ENCODE measurements at regions not wholly inside any gene's neighbourhood (a gene's known extent, or its start where the extent isn't known, plus 50 kb on each side); places are given as distances from the start of the nearest gene placed in this dataset.
"Not testable (repeated sequence)": the region's sequence is repeated elsewhere in the genome, so short reads cannot be mapped to it uniquely, and the experiment has no call there.

DNA sequence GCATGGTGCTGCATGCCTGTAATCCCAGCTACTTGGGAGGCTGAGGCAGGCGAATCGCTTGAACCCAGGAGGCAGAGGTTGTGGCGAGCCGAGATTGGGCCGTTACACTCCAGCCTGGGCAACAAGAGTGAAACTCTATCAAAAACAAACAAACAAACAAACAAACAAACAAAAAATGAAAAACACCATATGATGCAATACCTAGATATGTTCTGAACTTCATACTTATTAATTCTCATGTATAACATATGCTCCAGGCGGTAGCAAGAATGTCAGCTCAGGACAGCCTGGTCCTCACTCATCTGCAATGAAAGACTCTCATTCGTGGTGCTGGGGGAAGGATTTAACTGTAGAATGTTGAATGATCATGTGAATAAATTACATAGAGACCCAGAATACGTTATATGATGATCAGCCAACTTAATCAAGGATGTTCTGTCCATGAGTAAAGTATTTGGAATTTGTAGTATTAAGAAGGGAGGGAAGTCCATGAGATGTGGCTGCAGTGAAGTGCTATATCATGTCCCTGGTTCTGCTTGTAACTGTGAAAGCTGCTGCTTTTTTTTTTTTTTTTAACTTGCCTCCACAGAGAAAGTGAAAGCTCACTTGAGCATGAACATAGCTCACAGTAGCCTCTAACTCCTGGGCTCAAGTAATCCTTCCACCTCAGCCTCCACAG, 206.8 kb downstream of the UQCRFS1 start:
- Histone ChIP-seq H3K4me1 (ENCODE audit: control insufficient read depth in 5 of 5, insufficient read depth in 5 of 5, low read length in 5 of 5) (peaks cover 3 to 12% (median 8%) of the 10 kb centered on the region in 5 donors), H3K9ac (ENCODE audit: low read length in 5 of 5) (no peak overlapping the region), H3K27ac (ENCODE audit: low read depth, low read length) (no peak overlapping the region), H3K4me3 (ENCODE audit: low read depth in 1 of 5, low read length in 5 of 5) (no peak overlapping the region), H3K27me3 (ENCODE audit: control insufficient read depth in 5 of 5, insufficient read depth in 4 of 5, low read length in 5 of 5) (peaks cover 0 to 4% (median 0%) of the 10 kb centered on the region in 5 donors), H3K36me3 (ENCODE audit: control insufficient read depth in 5 of 5, insufficient read depth in 5 of 5, low read length in 5 of 5) (no peaks in the 10 kb centered on the region), H3K9me3 (ENCODE audit: control insufficient read depth in 5 of 5, low read length in 5 of 5) (no peaks in the 10 kb centered on the region)

GRCh38 chr19:29004796-29005195, 208.2 kb downstream of the UQCRFS1 start:
- Histone ChIP-seq H3K9me3 (ENCODE audit: control insufficient read depth in 5 of 5, low read length in 5 of 5) (no peaks in the 10 kb centered on the region), H3K4me3 (ENCODE audit: low read depth in 1 of 5, low read length in 5 of 5) (no peak overlapping the region), H3K27me3 (ENCODE audit: control insufficient read depth in 5 of 5, insufficient read depth in 4 of 5, low read length in 5 of 5) (peaks cover 0 to 4% (median 0%) of the 10 kb centered on the region in 5 donors), H3K4me1 (ENCODE audit: control insufficient read depth in 5 of 5, insufficient read depth in 5 of 5, low read length in 5 of 5) (peaks cover 3 to 12% (median 9%) of the 10 kb centered on the region in 5 donors), H3K27ac (ENCODE audit: low read depth, low read length) (no peak overlapping the region), H3K36me3 (ENCODE audit: control insufficient read depth in 5 of 5, insufficient read depth in 5 of 5, low read length in 5 of 5) (no peaks in the 10 kb centered on the region), H3K9ac (ENCODE audit: low read length in 5 of 5) (no peak overlapping the region)

- H3K4me1 ChIP-seq (ENCODE audit: control insufficient read depth in 5 of 5, insufficient read depth in 5 of 5, low read length in 5 of 5) = peaks cover 0 to 12% (median 9%) of the 10 kb centered on the region in 5 donors
- no peak overlapping the region for H3K4me3 ChIP-seq (ENCODE audit: low read depth in 1 of 5, low read length in 5 of 5)
- no peak overlapping the region for H3K9ac ChIP-seq (ENCODE audit: low read length in 5 of 5)
- H3K27me3 ChIP-seq (ENCODE audit: control insufficient read depth in 5 of 5, insufficient read depth in 4 of 5, low read length in 5 of 5) = no peaks in the 10 kb centered on the region
- H3K27ac ChIP-seq (ENCODE audit: low read depth, low read length) = no peak overlapping the region
- H3K9me3 ChIP-seq (ENCODE audit: control insufficient read depth in 5 of 5, low read length in 5 of 5) = no peaks in the 10 kb centered on the region
- H3K36me3 ChIP-seq (ENCODE audit: control insufficient read depth in 5 of 5, insufficient read depth in 5 of 5, low read length in 5 of 5) = no peaks in the 10 kb centered on the region
Observed at GRCh38 chr19:29003641-29004409, 209.1 kb downstream of the UQCRFS1 start.

- no peak overlapping the region for H3K27ac ChIP-seq (ENCODE audit: low read depth, low read length)
- H3K9me3 ChIP-seq (ENCODE audit: control insufficient read depth in 5 of 5, low read length in 5 of 5) = peaks cover 0 to 11% (median 0%) of the 10 kb centered on the region in 5 donors
- H3K9ac ChIP-seq (ENCODE audit: low read length in 5 of 5) = no peak overlapping the region
- H3K27me3 ChIP-seq (ENCODE audit: control insufficient read depth in 5 of 5, insufficient read depth in 4 of 5, low read length in 5 of 5) = no peaks in the 10 kb centered on the region
- no peaks in the 10 kb centered on the region for H3K36me3 ChIP-seq (ENCODE audit: control insufficient read depth in 5 of 5, insufficient read depth in 5 of 5, low read length in 5 of 5)
- H3K4me3 ChIP-seq (ENCODE audit: low read depth in 1 of 5, low read length in 5 of 5) = no peak overlapping the region
- H3K4me1 ChIP-seq (ENCODE audit: control insufficient read depth in 5 of 5, insufficient read depth in 5 of 5, low read length in 5 of 5) = peaks cover 0 to 12% (median 9%) of the 10 kb centered on the region in 5 donors
Observed at GRCh38 chr19:29002336-29002735, 210.6 kb downstream of the UQCRFS1 start.

DNA sequence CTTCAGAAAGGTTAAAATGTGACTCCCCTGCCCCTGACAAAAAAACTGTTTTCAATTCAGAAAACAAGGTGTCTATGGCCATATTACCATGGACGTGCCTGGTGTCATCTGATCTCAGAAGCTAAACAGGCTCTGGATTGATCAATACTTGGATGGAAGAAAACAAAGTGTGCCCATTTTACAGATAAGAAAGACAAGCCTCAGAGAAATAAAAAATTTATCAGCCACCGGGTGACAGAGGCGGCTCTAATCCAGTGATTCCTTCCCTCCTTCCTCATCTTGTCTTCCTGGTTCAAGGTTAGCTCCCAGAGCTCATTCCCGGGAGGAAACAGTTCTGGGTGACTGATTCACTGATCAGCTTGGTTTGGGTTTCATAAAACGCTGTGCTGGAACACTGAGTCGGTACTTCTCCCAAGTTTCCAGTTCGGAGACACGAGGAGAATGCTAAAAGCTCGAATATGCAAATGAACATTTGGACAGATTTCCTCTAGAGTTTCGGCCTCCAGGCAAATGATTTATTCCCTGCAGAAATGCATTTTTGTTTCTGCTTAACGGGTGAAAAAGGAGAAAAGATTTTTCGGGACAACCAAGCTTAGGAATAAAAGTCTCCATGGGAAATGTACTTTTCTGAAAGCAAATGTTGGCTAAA, 211.2 kb downstream of the UQCRFS1 start:
- peak overlapping the region in 1 of 5 donors; percentile 11 for H3K4me3 ChIP-seq (ENCODE audit: low read depth in 1 of 5, low read length in 5 of 5)
- no peak overlapping the region for H3K27ac ChIP-seq (ENCODE audit: low read depth, low read length)
- peaks cover 0 to 11% (median 0%) of the 10 kb centered on the region in 5 donors for H3K9me3 ChIP-seq (ENCODE audit: control insufficient read depth in 5 of 5, low read length in 5 of 5)
- H3K4me1 ChIP-seq (ENCODE audit: control insufficient read depth in 5 of 5, insufficient read depth in 5 of 5, low read length in 5 of 5) = peaks cover 0 to 12% (median 9%) of the 10 kb centered on the region in 5 donors
- H3K27me3 ChIP-seq (ENCODE audit: control insufficient read depth in 5 of 5, insufficient read depth in 4 of 5, low read length in 5 of 5) = no peaks in the 10 kb centered on the region
- no peak overlapping the region for H3K9ac ChIP-seq (ENCODE audit: low read length in 5 of 5)
- no peaks in the 10 kb centered on the region for H3K36me3 ChIP-seq (ENCODE audit: control insufficient read depth in 5 of 5, insufficient read depth in 5 of 5, low read length in 5 of 5)

DNA sequence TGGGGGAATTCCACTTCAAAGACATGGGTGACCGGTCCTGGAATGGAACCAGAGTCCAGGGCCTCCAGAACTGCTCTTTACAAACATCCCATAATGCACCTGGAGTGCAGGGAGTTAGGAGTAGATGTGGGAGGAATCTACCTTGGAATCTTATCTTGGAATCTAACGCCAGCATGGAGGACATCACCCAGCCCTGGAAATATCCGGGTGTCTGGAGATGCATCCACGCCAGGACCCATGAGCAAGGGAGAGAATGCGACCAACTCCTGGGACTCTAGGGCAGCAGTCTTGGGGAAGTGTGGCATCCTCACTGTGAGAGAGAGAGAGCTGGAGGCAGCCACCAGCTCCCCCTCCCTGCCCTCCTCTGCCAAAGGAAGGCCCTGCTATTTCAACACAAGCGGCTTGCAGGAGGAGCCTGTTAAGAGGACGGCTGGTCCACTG, 211.8 kb downstream of the UQCRFS1 start:
- Histone ChIP-seq H3K9ac (ENCODE audit: low read length in 5 of 5) (no peak overlapping the region), H3K27me3 (ENCODE audit: control insufficient read depth in 5 of 5, insufficient read depth in 4 of 5, low read length in 5 of 5) (no peaks in the 10 kb centered on the region), H3K9me3 (ENCODE audit: control insufficient read depth in 5 of 5, low read length in 5 of 5) (peaks cover 0 to 11% (median 0%) of the 10 kb centered on the region in 5 donors), H3K36me3 (ENCODE audit: control insufficient read depth in 5 of 5, insufficient read depth in 5 of 5, low read length in 5 of 5) (no peaks in the 10 kb centered on the region), H3K27ac (ENCODE audit: low read depth, low read length) (no peak overlapping the region), H3K4me3 (ENCODE audit: low read depth in 1 of 5, low read length in 5 of 5) (no peak overlapping the region), H3K4me1 (ENCODE audit: control insufficient read depth in 5 of 5, insufficient read depth in 5 of 5, low read length in 5 of 5) (peaks cover 0 to 12% (median 9%) of the 10 kb centered on the region in 5 donors)

DNA sequence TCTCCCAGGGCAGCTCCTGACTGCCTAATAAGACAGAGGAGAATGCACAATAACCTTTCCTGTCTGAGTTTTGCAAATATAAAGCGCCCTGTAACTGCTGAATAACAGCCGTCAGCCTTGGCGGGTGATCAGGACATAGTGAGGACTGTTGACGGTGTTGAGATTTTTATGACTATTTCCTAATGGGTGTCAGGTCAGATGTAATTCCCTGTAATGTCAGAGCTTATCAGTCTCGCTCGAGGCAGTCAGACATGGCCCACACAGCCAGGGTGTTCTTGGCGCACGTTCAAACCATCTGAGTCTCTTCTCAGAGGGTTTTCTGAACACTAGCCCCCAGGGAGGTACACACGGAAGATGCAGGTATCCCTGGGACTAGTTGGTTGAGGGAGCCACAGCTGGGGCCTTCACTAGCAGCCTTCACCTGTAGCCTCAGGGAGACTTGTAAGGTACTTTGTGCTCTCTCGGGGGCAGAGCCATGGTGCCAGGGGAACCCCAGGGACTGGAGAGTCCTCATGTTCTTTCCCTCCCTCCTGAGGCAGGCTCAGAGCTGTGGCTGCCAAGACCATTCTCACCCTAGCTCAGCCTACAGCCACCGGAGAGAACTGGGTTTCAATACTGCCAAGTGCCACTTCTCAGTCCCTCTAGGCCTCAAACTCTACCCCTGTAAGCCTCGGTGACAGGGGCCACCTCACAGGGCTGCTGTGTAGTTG, 213.1 kb downstream of the UQCRFS1 start:
- H3K27me3 ChIP-seq (ENCODE audit: control insufficient read depth in 5 of 5, insufficient read depth in 4 of 5, low read length in 5 of 5) = no peaks in the 10 kb centered on the region
- peaks cover 0 to 12% (median 9%) of the 10 kb centered on the region in 5 donors for H3K4me1 ChIP-seq (ENCODE audit: control insufficient read depth in 5 of 5, insufficient read depth in 5 of 5, low read length in 5 of 5)
- H3K9ac ChIP-seq (ENCODE audit: low read length in 5 of 5) = no peak overlapping the region
- no peak overlapping the region for H3K4me3 ChIP-seq (ENCODE audit: low read depth in 1 of 5, low read length in 5 of 5)
- peaks cover 0 to 13% (median 0%) of the 10 kb centered on the region in 5 donors for H3K9me3 ChIP-seq (ENCODE audit: control insufficient read depth in 5 of 5, low read length in 5 of 5)
- no peak overlapping the region for H3K27ac ChIP-seq (ENCODE audit: low read depth, low read length)
- H3K36me3 ChIP-seq (ENCODE audit: control insufficient read depth in 5 of 5, insufficient read depth in 5 of 5, low read length in 5 of 5) = no peaks in the 10 kb centered on the region

DNA sequence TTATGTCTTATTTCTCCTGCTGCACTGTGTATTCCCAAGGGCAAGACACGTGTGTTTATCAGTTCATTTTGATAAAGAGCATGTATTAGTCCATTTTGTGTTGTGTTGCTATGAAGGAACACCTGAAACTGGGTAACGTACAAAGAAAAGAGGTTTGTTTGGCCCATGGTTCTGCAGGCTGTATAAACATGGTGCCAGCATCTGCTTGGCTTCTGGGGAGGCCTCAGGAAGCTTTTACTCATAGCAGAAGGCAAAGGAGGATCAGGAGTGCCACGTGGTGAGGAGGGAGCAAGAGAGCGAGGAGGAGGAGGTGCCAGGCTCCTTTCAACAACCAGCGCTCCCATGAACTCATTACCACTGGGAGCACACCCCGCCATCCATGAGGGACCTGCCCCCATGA, 214.0 kb downstream of the UQCRFS1 start:
- Histone ChIP-seq H3K36me3 (ENCODE audit: control insufficient read depth in 5 of 5, insufficient read depth in 5 of 5, low read length in 5 of 5) (no peaks in the 10 kb centered on the region), H3K9ac (ENCODE audit: low read length in 5 of 5) (no peak overlapping the region), H3K4me1 (ENCODE audit: control insufficient read depth in 5 of 5, insufficient read depth in 5 of 5, low read length in 5 of 5) (peaks cover 0 to 12% (median 9%) of the 10 kb centered on the region in 5 donors), H3K27me3 (ENCODE audit: control insufficient read depth in 5 of 5, insufficient read depth in 4 of 5, low read length in 5 of 5) (no peaks in the 10 kb centered on the region), H3K9me3 (ENCODE audit: control insufficient read depth in 5 of 5, low read length in 5 of 5) (peaks cover 0 to 13% (median 4%) of the 10 kb centered on the region in 5 donors), H3K4me3 (ENCODE audit: low read depth in 1 of 5, low read length in 5 of 5) (no peak overlapping the region), H3K27ac (ENCODE audit: low read depth, low read length) (no peak overlapping the region)

DNA sequence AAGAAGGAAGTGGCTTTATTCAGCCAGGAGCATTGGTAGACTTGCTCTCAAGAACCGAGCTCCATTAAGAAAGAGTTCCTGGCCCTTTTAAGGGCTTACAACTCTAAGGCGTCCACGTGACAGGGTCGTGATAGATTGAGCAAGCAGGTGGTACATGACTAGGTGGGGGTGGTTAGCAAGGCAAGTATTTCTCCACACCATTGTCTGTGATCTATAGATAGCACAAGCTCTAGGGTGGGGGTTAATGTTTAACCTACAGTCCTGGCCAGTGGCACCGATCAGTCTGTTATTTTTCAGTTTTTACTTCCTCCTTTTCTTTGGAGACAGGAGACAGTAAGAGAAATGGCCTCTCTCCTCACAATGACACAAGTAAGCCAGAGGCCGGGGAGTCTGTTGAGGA, 215.1 kb downstream of the UQCRFS1 start:
- not testable (repeated sequence) for H3K27me3 ChIP-seq (ENCODE audit: control insufficient read depth in 5 of 5, insufficient read depth in 4 of 5, low read length in 5 of 5); H3K9ac ChIP-seq (ENCODE audit: low read length in 5 of 5); H3K4me3 ChIP-seq (ENCODE audit: low read depth in 1 of 5, low read length in 5 of 5); H3K27ac ChIP-seq (ENCODE audit: low read depth, low read length); H3K36me3 ChIP-seq (ENCODE audit: control insufficient read depth in 5 of 5, insufficient read depth in 5 of 5, low read length in 5 of 5)
- Histone ChIP-seq H3K4me1 (ENCODE audit: control insufficient read depth in 5 of 5, insufficient read depth in 5 of 5, low read length in 5 of 5) (peaks cover 0 to 12% (median 9%) of the 10 kb centered on the region in 5 donors), H3K9me3 (ENCODE audit: control insufficient read depth in 5 of 5, low read length in 5 of 5) (peaks cover 0 to 22% (median 10%) of the 10 kb centered on the region in 5 donors)
